Activated CD4-positive, CD25-positive, alpha-beta regulatory T cell (primary cell): ENCODE measurements at regions not wholly inside any gene's neighbourhood (a gene's known extent, or its start where the extent isn't known, plus 50 kb on each side); places are given as distances from the start of the nearest gene placed in this dataset.

ENCODE experiments used
- DNase-seq, 4 experiments: peaks; one replicate each; lab custom pipeline; 2025; lab: John Stamatoyannopoulos, UW

DNA sequence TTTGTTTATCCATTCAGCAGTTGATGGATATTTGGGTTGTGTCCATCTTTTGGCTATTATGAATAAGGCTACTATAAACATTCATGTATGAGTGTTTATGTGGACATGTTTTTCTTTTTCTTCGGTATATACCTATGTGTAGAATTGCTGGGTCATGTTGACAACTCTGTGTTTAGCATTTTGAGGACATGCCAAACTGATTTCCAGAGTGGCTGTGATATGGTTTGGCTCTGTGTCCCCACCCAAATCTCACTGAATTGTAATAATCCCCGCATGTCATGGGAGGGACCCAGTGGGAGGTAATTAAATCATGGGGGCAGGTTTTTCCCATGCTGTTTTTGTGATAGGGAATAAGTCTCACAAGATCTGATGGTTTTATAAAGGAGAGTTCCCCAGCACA lies 439.7 kb downstream of the UTRN start:
- DNase-seq = no peak

DNA sequence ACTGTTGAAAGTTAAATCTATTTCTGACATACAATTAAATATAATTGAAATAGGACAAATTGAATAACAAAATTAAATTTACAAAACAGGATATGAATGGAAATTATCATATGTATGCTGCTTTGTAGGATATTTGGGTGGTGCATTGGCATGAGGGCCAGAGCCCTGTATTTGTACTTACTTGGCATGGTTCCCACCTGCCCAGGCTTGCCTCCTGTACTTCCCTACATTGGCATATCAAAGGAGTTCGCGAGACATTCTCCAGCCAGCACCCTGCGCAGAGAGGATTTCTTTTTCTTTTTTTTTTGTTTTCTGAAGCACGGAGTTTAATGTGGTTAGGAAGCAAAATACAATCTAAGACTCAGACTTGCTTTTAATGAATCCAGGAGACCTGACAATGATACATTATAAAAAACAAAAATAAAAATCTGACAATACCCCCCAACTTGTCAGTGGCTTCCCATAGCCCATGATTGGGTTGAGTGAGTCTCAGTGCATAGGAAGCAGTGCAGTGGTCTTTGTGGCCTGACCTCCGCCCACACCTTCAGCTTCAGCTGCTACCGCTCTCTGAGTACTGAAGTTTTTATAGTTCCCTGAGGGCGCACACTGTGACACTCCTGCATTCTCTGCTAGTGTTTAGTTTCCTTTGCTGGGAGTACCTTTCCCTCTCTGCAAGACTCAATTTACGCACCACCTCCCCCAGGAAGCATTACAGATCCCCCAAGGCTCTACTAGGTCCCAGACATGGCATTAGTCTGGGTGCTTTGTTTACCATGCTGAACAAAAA lies 440.8 kb downstream of the UTRN start:
- DNase-seq = no peak

- no peak for DNase-seq
These were observed 443.7 kb downstream of the UTRN start for GRCh38 chr6:144728804-144729203.

DNA sequence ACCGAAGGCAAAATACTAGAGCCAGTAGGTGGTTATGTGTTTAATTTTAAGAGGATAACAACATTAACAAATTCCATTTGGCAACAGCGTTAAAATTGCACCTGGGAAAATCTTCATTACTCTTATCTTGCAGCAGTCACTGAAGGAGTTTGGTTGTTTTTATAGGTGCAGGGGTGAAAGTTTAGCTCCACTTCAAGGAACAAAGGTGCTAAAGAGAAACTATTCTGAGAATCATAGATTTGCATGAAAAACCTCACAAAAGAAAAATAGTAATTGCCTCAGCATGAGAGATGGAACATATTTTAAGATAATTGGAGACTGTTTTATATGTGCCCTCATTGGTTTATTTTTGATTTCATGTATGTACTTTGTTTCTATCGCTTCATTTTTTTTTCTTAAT lies 444.4 kb downstream of the UTRN start:
- DNase-seq = no peak

DNA sequence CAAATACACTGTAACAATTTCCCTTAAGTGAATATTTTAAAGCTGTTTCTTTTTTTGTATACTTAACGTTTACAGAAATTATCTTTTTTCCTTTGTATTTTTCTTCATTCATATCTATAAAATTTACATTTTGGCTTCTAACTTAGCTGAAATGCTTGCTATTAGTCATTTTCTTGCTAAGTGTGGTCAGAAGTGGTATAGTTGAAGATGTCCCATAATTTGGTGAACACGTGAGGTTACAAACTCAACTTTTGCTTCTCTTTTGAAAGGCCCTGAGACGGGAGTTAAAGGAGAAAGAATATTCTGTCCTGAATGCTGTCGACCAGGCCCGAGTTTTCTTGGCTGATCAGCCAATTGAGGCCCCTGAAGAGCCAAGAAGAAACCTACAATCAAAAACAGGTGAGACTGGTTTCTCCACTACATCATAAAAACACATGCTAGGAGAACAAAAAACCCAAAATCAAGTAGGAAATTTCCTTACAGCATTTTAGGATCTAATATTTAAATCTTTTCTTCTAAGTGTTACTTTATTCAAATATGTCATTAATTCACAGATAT lies 445.0 kb downstream of the UTRN start:
- DNase-seq = no peak

GRCh38 chr6:144731229-144731628 lies 446.1 kb downstream of the UTRN start:
- DNase-seq = no peak

DNA sequence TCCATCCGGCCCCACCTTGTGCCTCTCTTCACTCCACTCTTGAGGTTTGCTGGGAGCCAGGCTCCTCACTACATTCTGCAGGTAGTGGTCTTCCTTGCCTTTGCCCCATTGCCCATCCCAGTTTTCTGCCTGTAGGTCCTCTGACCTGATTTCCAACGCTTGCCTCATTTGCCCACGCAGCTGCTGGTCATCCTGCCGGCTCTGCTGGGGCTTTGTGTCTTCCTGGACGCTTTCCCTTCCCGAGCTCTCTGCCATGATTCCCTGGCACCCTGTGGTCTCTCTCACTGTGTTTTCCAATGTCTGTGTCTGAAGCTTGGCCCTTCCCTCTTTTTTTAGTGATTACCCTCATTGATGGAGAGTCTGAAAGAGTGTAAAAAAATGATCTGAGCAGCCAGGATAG lies 451.6 kb downstream of the UTRN start:
- DNase-seq = no peak

DNA sequence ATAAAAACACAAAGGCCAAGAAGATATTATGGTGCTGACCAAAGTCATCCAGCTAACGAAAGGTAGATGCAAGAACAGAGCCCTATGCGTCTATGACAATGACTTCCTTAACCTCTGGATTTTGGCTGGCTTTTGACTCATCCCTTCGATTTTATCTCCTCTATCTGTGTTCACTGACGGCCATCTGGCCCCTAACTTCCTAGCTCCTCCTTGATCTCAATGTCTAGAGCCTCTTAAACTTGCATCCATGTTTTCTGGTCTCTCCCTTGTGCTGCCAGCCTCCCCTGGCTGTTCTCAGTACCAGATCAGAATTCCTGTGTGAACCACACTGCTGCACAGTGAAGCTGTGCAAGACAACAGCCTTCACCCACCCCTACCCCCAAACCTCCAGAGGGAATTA lies 452.9 kb downstream of the UTRN start:
- no peak for DNase-seq

GRCh38 chr6:144739873-144740272 lies 454.7 kb downstream of the UTRN start:
- no peak for DNase-seq

GRCh38 chr6:144741659-144742058 lies 456.5 kb downstream of the UTRN start:
- no peak for DNase-seq

DNA sequence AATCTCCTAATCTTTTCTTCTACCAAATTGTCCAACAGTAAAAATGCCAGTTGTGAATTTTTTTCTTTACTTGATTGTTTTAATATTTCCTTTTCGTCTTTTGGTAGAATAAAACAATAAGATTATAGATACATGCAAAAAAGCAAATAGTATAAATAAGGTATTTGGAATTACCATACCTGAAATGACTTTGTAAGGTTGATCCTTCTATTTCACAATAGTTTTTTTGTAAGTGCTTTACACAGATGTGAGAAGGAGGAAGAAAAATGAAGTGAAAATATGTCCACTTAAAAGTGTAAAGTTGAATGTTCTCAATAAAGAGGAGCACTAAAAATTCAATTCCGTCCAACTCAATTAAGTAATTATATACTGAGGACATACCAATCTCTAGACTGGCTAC lies 457.6 kb downstream of the UTRN start:
- no peak for DNase-seq

DNA sequence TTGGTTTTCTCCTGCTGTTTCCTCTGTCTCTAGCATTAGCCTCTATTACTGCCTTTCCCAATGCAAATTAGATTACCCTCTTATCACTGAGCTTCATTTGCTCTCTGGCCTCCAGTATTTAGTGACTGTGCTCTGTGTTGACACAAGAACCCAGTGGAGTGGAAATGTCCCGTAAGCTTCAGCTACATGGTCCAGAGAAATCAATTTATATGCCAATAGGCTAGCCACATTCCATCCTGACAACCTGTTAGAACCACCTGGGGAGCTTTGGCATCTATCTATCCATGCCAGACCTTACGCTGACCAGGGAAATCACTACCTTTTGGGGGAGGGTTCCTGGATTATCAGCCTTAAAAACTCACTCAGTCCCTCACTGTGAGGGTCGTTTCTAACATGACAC lies 459.6 kb downstream of the UTRN start:
- DNase-seq = no peak

DNA sequence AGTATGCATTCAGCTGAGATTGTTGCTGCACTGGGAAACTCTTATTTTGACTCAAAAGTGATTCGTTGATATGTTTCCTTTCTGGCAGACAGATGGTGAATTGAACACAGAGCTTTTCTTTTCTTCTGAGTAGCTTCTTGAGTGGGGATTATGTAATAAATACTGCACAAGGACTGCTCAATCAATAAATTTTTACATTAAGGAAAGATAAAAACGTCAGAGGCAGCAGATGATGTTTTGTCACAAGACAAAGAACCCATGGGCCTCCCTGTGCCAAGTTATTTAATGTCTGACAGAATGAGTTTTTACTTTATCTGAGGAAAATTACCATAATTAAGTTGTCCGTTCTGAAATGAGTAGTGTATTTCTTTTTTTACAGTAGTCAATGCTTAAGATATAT lies 460.3 kb downstream of the UTRN start:
- no peak for DNase-seq

DNA sequence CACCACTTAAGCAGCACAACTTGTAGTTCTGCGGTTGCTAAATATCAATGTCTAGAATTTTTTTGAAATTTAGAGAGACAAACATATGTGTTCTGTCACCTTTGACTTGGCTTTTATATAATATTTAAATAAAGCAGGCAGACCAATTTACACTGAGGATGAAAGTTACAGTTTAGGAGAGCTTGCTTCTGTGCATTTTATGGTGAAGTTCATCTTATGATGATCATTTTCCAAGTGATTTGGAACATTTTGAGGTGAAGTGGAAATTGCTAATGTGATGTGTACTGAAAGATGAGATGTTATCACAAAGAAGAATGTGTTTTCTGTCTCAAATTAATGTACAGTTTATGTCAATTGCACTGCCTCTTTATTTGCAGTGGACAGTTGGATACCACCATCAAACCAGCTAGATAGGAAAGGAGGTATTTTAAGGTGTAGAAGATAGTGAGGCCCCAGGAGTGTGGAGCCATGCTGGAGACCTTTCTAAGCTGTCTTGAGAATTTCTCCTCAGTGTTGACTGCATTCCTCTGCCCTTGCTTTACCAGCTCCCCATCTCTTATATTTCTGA lies 461.9 kb downstream of the UTRN start:
- DNase-seq = no peak

DNA sequence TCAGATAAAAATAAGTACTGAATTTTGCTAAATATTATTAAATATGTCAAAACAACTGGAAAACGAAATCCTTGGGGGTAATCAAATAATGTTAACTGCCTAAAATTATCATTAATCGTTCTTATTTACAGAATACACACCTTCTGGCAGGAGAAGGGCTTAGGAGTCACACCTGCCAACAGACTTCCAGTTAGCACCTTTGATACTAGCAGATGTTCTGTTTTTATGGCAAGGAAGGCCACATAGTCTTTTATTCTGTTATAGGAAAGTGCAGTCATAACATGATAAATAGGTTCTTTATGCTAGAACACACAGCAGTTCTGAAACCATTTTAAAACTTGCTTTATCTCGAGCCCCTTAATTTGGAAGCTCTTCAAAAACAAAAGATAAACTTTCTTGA lies 464.1 kb downstream of the UTRN start:
- DNase-seq = no peak

GRCh38 chr6:144753023-144753705 lies 468.0 kb downstream of the UTRN start:
- DNase-seq = no peak

DNA sequence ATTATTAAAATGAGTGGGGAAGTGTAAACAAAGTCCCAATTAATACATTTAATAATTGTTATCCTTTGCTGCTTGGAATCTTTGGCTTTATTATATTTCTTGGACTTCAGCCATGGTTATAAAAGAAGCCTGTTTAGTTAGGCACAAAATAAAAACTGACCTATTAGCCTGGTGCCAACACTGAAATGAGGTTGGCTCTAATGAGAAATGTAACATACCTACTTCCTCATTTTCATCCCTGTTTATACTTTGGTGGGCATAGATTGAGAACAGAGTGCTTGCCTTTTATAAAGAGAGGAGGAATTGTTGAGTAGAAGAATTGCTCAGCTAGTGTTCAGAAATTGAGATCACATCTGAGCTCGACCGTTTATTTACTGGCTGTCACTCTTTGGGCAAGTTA lies 471.3 kb downstream of the UTRN start:
- DNase-seq = no peak

DNA sequence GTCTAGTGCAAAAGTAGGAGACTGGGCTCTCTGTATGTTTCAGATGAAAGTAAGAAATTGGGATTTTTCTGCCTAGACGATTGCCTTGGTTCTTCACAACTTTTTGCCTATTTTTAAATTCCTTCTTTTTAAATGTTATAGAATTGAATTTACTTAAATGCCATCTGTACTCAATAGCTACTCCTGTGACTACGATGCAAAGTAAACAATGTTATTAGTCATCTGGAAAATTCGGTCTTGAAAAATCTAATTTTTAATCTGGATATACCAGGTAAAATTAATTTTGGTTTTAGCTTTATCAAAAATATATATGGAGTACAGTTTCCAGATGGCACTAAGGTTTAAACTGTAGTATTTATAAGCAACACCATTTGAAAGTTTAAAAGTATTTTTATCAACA lies 472.2 kb downstream of the UTRN start:
- no peak for DNase-seq

- no peak for DNase-seq
These were observed 472.6 kb downstream of the UTRN start for GRCh38 chr6:144757730-144758129.

DNA sequence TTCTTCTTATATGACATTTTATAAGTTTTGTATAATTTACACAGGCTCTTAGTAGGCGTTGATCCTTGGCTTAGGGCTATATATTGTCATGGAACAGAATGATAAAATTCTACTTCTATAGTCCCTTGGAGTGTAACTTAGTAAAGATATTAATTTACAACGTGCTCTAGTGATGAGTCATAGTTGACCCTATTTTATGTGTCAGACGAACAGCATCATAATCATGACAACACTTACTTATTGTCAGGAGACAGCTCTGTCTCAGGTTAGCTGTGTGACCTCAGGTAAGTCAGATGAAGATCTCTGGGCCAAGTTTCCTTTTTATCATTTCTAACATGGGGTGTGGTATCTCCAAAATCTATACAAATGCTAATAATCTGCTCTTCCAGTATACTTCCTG lies 473.5 kb downstream of the UTRN start:
- DNase-seq = no peak

- no peak for DNase-seq
These were observed 477.3 kb downstream of the UTRN start for GRCh38 chr6:144762469-144762868.

GRCh38 chr6:144767051-144767450 lies 481.9 kb downstream of the UTRN start:
- DNase-seq = no peak

DNA sequence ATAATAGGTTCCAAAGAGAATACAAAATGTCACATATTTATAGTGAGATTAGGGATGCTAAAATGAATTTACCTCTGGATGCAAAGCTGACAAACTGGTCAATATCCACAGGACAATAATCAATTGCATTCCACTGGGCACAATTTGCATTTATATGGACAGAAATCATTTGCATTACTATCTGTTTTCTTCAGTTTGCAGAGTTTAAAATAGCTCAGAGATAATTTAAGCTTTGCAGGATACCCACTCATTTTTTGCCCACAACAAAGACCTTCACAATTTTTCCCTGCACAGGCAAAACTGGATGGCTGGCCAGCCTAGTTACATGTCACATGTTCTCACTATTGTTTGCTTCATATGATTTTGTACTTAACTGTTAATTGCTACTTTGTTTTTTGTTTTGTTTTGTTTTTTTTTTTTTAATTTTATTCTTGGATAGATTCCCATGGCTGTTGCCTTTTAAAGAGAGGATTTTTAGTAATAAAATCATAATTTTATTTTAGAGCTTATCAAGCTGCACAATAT lies 483.5 kb downstream of the UTRN start:
- DNase-seq = no peak
